ENCODE measurements at regions not wholly inside any gene's neighbourhood (a gene's known extent, or its start where the extent isn't known, plus 50 kb on each side); places are given as distances from the start of the nearest gene placed in this dataset.

- TF ChIP-seq CTCF (IDR thresholded peaks at IDR 0.05; ENCODE audit: low read length) (no peak), EZH2 (IDR thresholded peaks at IDR 0.05; ENCODE audit: borderline replicate concordance, low read length) (no peak)
Measured at GRCh38 chr2:133849341-133849740, 281.1 kb upstream of the NCKAP5 start.
